ENCODE measurements at regions not wholly inside any gene's neighbourhood (a gene's known extent, or its start where the extent isn't known, plus 50 kb on each side); places are given as distances from the start of the nearest gene placed in this dataset.

- TF ChIP-seq NFE2 (CRISPR knock-in tag; IDR thresholded peaks at IDR 0.05): no peak
- TF ChIP-seq ZKSCAN8 (CRISPR knock-in tag; IDR thresholded peaks at IDR 0.05; ENCODE audit: borderline replicate concordance): no peak
- TF ChIP-seq KMT2A (CRISPR knock-in tag; IDR thresholded peaks at IDR 0.05): no peak
- TF ChIP-seq CREB1 (IDR thresholded peaks at IDR 0.05): no peak
- TF ChIP-seq CREB1 (CRISPR knock-in tag; IDR thresholded peaks at IDR 0.05): no peak
- TF ChIP-seq ZNF18 (CRISPR knock-in tag; IDR thresholded peaks at IDR 0.05; ENCODE audit: insufficient replicate concordance): no peak
- no peak for TF ChIP-seq ZNF580 (CRISPR knock-in tag; IDR thresholded peaks at IDR 0.05; ENCODE audit: borderline replicate concordance, low read depth)
Observed at GRCh38 chr16:26330654-26331053, 638.9 kb downstream of the HS3ST4 start.

Measured in HepG2 (cell line).